K562 (cell line): ENCODE measurements at regions not wholly inside any gene's neighbourhood (a gene's known extent, or its start where the extent isn't known, plus 50 kb on each side); places are given as distances from the start of the nearest gene placed in this dataset.

Source experiments
- HDAC6 ChIP-seq: IDR thresholded peaks from 2 replicates; pipeline ENCODE4 v1.6.1; 2012; ENCODE audit warnings: low read depth, mild to moderate bottlenecking, control low read depth, inconsistent platforms, low read length, moderate library complexity
- NFYB ChIP-seq: IDR thresholded peaks from 2 replicates; pipeline ENCODE4 v1.6.1; 2011; ENCODE audit warnings: mild to moderate bottlenecking, moderate library complexity; ENCODE audit not compliant: insufficient read length; ENCODE audit errors: extremely low read depth
- RFX5 ChIP-seq: IDR thresholded peaks from 2 replicates; pipeline ENCODE4 v1.6.1; 2011; ENCODE audit warnings: low read depth, mild to moderate bottlenecking, improper control_type of control experiment, low read length
- SMARCB1 ChIP-seq: IDR thresholded peaks from 2 replicates; pipeline ENCODE4 v1.6.1; 2011; ENCODE audit warnings: improper control_type of control experiment, low read depth; ENCODE audit not compliant: insufficient read length

- TF ChIP-seq RFX5 (no peak), HDAC6 (no peak), SMARCB1 (no peak), NFYB (no peak)
Measured at GRCh38 chr7:17184805-17185689, 113.4 kb upstream of the AHR start.
